WTC11 (cell line): ENCODE measurements at regions not wholly inside any gene's neighbourhood (a gene's known extent, or its start where the extent isn't known, plus 50 kb on each side); places are given as distances from the start of the nearest gene placed in this dataset.

Source experiments
- NR3C1 ChIP-seq: sonication (generic); formaldehyde crosslinking; conservative IDR thresholded peaks from 2 replicates; pipeline ENCODE4 v1.8.1; 2023; ENCODE audit warnings: low read depth, mild to moderate bottlenecking, missing genetic modification reagents
- SP1 ChIP-seq: sonication (generic); formaldehyde crosslinking; conservative IDR thresholded peaks from 2 replicates; pipeline ENCODE4 v1.8.1; 2022; ENCODE audit warnings: missing genetic modification reagents
- ZNF138 ChIP-seq: sonication (generic); formaldehyde crosslinking; conservative IDR thresholded peaks from 2 replicates; pipeline ENCODE4 v1.8.1; 2022; ENCODE audit warnings: mild to moderate bottlenecking, moderate library complexity, missing genetic modification reagents
- ZNF317 ChIP-seq: sonication (generic); formaldehyde crosslinking; IDR thresholded peaks from 2 replicates; pipeline ENCODE4 v1.8.1; 2023; ENCODE audit warnings: low read depth, mild to moderate bottlenecking, moderate library complexity, missing genetic modification reagents, borderline replicate concordance
- TF ChIP-seq, protein P1 (sequence below): fragments of 200-600 bp; IDR thresholded peaks from 2 replicates; pipeline ENCODE4 v1.8.0; 2022; ENCODE audit warnings: antibody characterized with exemption
- TF ChIP-seq, protein P2 (sequence below): sonication (generic); formaldehyde crosslinking; IDR thresholded peaks from 2 replicates; pipeline ENCODE4 v1.8.0; 2023; ENCODE audit warnings: mild to moderate bottlenecking, missing genetic modification reagents

GRCh38 chr4:143819029-143819428 lies 86.3 kb downstream of the GYPE start:
- TF ChIP-seq ZNF317 (CRISPR knock-in tag) (no peak), NR3C1 (no peak), SP1 (CRISPR knock-in tag) (no peak), ZNF138 (CRISPR knock-in tag) (no peak)
- TF ChIP-seq, protein P1, sequence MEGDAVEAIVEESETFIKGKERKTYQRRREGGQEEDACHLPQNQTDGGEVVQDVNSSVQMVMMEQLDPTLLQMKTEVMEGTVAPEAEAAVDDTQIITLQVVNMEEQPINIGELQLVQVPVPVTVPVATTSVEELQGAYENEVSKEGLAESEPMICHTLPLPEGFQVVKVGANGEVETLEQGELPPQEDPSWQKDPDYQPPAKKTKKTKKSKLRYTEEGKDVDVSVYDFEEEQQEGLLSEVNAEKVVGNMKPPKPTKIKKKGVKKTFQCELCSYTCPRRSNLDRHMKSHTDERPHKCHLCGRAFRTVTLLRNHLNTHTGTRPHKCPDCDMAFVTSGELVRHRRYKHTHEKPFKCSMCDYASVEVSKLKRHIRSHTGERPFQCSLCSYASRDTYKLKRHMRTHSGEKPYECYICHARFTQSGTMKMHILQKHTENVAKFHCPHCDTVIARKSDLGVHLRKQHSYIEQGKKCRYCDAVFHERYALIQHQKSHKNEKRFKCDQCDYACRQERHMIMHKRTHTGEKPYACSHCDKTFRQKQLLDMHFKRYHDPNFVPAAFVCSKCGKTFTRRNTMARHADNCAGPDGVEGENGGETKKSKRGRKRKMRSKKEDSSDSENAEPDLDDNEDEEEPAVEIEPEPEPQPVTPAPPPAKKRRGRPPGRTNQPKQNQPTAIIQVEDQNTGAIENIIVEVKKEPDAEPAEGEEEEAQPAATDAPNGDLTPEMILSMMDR, result no peak
- TF ChIP-seq, protein P2, sequence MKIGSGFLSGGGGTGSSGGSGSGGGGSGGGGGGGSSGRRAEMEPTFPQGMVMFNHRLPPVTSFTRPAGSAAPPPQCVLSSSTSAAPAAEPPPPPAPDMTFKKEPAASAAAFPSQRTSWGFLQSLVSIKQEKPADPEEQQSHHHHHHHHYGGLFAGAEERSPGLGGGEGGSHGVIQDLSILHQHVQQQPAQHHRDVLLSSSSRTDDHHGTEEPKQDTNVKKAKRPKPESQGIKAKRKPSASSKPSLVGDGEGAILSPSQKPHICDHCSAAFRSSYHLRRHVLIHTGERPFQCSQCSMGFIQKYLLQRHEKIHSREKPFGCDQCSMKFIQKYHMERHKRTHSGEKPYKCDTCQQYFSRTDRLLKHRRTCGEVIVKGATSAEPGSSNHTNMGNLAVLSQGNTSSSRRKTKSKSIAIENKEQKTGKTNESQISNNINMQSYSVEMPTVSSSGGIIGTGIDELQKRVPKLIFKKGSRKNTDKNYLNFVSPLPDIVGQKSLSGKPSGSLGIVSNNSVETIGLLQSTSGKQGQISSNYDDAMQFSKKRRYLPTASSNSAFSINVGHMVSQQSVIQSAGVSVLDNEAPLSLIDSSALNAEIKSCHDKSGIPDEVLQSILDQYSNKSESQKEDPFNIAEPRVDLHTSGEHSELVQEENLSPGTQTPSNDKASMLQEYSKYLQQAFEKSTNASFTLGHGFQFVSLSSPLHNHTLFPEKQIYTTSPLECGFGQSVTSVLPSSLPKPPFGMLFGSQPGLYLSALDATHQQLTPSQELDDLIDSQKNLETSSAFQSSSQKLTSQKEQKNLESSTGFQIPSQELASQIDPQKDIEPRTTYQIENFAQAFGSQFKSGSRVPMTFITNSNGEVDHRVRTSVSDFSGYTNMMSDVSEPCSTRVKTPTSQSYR, result no peak
